Cerebellar nuclear complex (tissue), 1 donor: ENCODE measurements at regions not wholly inside any gene's neighbourhood (a gene's known extent, or its start where the extent isn't known, plus 50 kb on each side); places are given as distances from the start of the nearest gene placed in this dataset.
"Not testable (repeated sequence)": the region's sequence is repeated elsewhere in the genome, so short reads cannot be mapped to it uniquely, and the experiment has no call there.

ENCODE experiments used
- DNase-seq, 2 experiments: peaks; one replicate each; lab custom pipeline; 2025; lab: John Stamatoyannopoulos, UW

DNA sequence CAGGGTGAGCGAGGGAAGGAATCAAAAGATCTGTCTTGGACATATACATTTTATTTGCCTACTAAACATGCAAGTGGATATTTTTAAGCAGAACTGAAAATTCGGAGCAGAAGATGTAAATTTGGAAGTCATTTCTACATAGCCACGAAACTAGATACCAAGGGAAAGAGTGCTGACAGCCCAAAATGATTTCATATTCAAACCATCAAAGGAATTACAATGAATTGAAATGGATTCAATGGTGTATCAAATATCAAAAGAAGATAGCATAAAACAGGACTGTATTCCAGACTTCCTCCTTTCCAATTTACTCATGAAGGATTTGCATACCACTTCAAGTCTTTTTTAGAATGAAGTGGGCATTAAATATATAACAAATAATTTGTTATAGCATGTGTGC is 313.5 kb upstream of the KITLG start:
- no peak for DNase-seq

- not testable (repeated sequence) for DNase-seq
Measured at GRCh38 chr12:88891434-88891833, 311.2 kb upstream of the KITLG start.

- DNase-seq = no peak
Measured at GRCh38 chr12:88889326-88890110, 309.2 kb upstream of the KITLG start.

GRCh38 chr12:88884600-88884999 is 304.3 kb upstream of the KITLG start:
- DNase-seq = no peak

GRCh38 chr12:88882662-88883061 is 302.4 kb upstream of the KITLG start:
- no peak for DNase-seq

DNA sequence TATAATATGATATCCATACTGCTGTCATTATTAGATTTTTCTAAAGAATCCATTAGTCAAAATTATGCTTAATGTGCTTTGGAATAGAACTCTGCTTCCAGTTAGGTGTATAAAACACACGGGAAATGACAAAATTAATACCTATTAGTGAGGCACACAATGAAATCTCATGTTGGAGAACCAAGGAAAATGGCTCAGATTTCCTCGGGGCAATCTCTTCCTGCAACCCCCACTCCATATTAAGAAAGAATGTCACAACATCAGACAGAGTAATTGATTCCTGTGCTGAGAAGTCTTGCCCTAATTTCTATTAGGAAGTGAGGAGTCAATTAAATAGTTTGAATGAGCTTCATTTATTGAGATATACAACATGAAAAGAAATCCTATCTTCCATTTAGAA is 299.8 kb upstream of the KITLG start:
- no peak for DNase-seq

DNA sequence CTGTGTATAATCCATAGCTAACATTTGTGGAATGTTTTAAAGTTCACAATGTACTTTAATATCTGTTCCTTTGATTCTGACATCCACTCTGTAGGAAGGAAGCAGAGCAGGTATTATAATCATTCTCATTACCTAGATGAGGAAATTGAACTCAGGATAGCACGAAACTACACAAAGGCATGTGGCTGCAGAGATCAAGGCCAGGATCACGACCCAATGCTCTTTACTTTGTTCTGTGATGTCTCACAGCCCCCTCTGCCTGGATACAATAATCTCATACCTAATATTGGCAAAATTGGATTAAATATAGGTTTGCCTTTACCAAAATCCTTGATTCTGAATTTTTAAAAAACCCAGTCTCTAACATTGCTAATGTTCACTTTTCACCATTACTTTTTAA is 298.0 kb upstream of the KITLG start:
- no peak for DNase-seq

- no peak for DNase-seq
Measured at GRCh38 chr12:88876857-88877256, 296.6 kb upstream of the KITLG start.

DNA sequence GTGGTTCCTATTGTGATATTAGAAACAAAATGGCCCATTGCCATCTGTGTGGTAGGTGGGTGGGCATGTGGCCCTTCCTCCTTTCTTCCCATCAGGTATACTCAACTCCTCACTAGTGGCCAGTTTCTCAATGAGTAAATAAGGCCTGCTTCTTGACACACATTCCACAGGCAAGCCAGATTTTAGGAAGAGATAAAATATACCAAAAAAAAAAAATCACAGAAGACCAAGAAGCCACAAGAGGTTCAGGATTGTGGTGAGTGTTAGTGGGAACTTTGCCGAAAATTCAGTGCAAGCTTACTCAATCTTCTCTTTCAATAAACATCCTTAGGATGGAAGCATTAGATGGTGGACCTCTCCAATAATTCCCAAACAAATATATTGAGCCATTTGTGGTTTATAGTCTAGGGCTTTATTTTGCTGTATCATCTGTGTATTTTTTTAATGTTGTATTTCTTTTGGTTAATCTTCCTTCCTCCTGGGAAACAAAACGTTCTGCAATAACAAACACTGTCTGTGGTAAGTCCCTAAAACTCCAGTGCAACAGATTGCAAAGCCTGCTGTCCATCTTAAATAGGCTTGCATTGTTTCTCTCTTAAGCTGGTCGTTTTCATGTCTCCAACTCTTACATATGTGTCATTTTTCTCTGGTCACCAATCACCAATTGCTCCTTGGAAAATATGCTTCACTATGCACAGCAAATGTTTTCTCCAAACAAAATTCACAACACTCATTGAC is 289.9 kb upstream of the KITLG start:
- no peak for DNase-seq

- no peak for DNase-seq
Measured at GRCh38 chr12:88868050-88868449, 287.8 kb upstream of the KITLG start.

DNA sequence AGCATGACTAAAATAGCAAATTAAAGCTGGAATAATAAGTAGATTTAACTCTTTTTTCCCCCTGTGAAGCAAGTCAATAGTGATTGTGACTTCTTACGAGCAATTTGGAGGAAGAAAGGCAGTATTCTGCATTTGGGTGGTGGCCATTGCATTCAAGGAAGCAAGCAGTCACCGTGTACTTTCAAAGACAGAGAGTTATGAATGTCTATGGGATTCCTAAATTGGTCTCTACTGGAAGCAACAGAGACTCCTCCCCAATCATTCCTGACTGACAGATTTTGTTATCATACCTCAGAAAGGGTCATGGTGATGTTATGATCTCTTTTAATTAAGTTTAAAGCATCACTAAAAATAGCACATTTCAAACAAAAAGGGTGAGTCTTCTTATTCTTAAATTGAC is 287.2 kb upstream of the KITLG start:
- no peak for DNase-seq

- no peak for DNase-seq
Measured at GRCh38 chr12:88866881-88867280, 286.6 kb upstream of the KITLG start.

DNA sequence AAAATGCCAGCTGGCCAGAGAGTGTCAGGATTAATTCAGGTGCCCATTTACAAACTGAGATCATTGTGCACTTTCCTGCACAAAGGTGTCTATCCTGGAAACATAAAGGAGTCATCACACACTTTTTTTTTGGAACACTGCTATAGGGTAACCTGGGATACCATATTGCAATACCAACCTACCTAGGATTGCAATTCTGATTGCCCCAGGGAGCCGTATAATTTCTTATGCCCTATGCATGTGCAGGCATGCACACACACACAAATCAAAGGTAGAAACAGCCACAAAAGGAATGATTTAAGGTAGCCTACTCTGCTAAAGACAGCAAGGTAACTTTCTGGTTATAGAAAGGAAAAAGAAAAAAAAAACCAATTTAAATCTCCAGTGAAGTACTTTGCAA is 285.3 kb upstream of the KITLG start:
- DNase-seq = no peak

DNA sequence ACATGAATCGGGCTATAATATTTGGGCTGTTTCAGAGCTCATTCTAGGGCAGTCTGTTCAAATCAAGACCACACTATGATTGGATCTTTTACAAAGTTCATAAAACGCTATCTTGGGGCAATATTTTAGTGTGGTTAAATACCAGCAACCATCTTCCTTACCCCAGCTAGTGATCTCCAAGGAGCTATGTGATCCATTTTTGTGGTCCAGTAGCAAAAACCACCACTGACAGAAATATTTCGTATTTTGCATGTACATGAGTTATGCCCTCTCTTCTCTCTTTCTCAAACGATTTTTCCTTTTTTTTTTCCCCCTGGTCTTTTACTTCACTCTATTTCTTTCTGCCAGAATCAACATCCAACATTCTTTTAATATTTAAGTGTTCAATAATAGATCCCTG is 280.6 kb upstream of the KITLG start:
- DNase-seq = no peak

DNA sequence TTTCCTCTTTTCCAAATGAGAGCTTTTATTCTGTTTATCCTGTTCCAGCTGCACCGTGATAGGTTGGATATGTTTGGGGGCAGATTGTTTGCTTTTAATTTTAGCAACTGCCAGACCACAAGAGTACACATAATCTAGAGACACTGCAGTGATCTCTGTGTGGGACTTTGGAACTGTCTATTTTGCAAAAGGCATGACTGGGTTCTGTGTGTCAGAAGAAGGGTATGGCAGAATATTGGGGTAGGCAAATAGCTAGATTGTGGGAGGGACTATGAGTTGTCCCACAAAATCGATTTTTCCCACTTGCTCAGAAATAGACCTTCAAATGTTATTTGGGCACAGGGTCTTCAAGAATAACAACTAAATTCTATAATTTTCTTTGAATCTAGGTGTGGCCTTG is 275.9 kb upstream of the KITLG start:
- DNase-seq = no peak

- no peak for DNase-seq
Measured at GRCh38 chr12:88855301-88855700, 275.0 kb upstream of the KITLG start.

DNA sequence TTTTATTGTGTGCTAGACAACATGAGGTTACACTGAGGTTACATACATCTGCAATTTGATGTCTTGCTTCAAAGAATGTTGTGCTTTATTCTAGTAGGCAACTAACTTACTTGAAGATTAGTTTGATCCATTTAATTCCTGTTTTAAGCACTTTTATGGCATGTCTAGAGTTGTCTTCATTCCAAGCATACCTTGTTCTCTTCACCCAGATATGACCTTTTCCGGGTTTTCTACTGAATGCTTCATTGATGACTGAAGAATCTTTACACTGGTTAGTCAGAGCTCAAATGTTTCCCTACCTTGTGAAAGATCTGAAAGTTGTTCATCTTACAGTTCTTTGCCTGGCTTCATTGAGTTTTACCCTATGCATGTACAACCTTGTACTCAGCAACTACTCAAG is 274.0 kb upstream of the KITLG start:
- DNase-seq = no peak

GRCh38 chr12:88847246-88847645 is 267.0 kb upstream of the KITLG start:
- not testable (repeated sequence) for DNase-seq

- no peak for DNase-seq
Measured at GRCh38 chr12:88844426-88844825, 264.2 kb upstream of the KITLG start.

GRCh38 chr12:88842314-88842713 is 262.0 kb upstream of the KITLG start:
- DNase-seq = no peak

DNA sequence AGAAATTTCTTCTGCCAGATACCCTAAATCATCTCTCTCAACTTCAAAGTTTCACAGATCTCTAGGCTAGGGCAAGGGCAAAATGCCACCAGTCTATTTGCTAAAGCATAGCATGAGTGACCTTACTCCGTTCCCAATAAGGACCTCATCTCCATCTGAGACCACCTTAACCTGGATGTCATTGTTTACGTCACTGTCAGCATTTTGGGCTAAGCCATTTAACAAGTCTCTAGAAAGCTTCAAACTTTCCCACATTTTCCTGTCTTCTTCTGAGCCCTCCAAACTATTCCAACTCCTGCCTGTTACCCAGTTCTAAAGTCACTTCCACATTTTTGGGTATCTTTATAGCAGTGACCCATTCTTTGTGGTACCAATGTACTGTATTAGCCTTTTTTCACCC is 259.2 kb upstream of the KITLG start:
- no peak for DNase-seq

GRCh38 chr12:88836156-88836555 is 255.9 kb upstream of the KITLG start:
- DNase-seq = no peak

DNA sequence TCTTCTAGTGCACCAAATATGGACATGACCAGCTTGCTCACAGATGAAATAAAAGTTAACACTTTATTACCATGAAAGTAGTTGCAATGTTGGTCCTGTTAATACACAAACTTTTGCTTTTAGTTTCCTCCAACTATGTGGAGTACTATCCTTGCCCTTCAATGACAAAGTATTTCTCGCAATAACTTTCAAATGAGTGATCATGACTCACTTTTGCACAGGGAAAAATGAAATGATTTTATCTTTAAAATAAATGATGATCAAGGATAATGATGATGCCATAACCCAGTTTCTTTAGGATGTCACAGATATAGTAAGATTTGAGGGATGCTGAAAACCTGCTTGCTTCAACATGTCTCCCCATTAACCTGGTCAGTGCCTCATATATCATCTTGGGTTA is 254.0 kb upstream of the KITLG start:
- no peak for DNase-seq
